ENCODE measurements at regions not wholly inside any gene's neighbourhood (a gene's known extent, or its start where the extent isn't known, plus 50 kb on each side); places are given as distances from the start of the nearest gene placed in this dataset.

DNA sequence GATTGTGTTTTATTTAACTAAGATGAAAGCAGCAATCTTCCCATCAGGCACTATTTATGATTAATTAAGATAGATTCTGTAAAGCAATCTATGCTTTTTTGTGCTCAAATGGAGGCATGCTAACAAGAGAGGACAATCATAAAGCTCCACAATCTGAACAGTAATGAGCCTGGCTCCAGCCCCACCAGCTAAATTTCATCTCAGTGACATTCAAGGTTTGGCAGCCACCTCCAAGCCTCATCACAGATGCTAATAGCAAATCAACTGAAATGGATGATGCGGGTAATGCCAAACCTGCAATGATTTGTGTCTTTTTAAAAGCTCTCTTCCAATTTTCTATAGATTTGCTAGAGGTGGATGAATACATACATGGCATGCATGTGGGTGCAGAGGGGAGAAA, 456.6 kb downstream of the TDRD15 start:
- TF ChIP-seq, protein P1, sequence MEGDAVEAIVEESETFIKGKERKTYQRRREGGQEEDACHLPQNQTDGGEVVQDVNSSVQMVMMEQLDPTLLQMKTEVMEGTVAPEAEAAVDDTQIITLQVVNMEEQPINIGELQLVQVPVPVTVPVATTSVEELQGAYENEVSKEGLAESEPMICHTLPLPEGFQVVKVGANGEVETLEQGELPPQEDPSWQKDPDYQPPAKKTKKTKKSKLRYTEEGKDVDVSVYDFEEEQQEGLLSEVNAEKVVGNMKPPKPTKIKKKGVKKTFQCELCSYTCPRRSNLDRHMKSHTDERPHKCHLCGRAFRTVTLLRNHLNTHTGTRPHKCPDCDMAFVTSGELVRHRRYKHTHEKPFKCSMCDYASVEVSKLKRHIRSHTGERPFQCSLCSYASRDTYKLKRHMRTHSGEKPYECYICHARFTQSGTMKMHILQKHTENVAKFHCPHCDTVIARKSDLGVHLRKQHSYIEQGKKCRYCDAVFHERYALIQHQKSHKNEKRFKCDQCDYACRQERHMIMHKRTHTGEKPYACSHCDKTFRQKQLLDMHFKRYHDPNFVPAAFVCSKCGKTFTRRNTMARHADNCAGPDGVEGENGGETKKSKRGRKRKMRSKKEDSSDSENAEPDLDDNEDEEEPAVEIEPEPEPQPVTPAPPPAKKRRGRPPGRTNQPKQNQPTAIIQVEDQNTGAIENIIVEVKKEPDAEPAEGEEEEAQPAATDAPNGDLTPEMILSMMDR (IDR thresholded peaks at IDR 0.05 in 2 of 3, conservative IDR thresholded peaks at IDR 0.05 in 1 of 3; ENCODE audit: borderline replicate concordance in 1 of 3, insufficient read depth in 1 of 3, low read depth in 2 of 3, low read length in 2 of 3) = no peak
- no peak for TF ChIP-seq EZH2phosphoT487 (IDR thresholded peaks at IDR 0.05; ENCODE audit: borderline replicate concordance)
- TF ChIP-seq POLR2A (IDR thresholded peaks at IDR 0.05; ENCODE audit: borderline replicate concordance, extremely low read depth, insufficient read depth, insufficient read length) = no peak
- TF ChIP-seq SIN3A (IDR thresholded peaks at IDR 0.05; ENCODE audit: low read depth) = no peak
- no peak for TF ChIP-seq ZNF274 (IDR thresholded peaks at IDR 0.05; ENCODE audit: low read depth, low read length)
- no peak for TF ChIP-seq SP1 (IDR thresholded peaks at IDR 0.05; ENCODE audit: low read depth)
- TF ChIP-seq EGR1 (IDR thresholded peaks at IDR 0.05; ENCODE audit: low read depth) = no peak
- no peak for TF ChIP-seq JUND (IDR thresholded peaks at IDR 0.05)
- TF ChIP-seq, protein P2, sequence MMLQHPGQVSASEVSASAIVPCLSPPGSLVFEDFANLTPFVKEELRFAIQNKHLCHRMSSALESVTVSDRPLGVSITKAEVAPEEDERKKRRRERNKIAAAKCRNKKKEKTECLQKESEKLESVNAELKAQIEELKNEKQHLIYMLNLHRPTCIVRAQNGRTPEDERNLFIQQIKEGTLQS (IDR thresholded peaks at IDR 0.05) = no peak
- no peak for TF ChIP-seq POLR2AphosphoS5 (IDR thresholded peaks at IDR 0.05; ENCODE audit: low read depth, low read length)
- TF ChIP-seq, protein P3, sequence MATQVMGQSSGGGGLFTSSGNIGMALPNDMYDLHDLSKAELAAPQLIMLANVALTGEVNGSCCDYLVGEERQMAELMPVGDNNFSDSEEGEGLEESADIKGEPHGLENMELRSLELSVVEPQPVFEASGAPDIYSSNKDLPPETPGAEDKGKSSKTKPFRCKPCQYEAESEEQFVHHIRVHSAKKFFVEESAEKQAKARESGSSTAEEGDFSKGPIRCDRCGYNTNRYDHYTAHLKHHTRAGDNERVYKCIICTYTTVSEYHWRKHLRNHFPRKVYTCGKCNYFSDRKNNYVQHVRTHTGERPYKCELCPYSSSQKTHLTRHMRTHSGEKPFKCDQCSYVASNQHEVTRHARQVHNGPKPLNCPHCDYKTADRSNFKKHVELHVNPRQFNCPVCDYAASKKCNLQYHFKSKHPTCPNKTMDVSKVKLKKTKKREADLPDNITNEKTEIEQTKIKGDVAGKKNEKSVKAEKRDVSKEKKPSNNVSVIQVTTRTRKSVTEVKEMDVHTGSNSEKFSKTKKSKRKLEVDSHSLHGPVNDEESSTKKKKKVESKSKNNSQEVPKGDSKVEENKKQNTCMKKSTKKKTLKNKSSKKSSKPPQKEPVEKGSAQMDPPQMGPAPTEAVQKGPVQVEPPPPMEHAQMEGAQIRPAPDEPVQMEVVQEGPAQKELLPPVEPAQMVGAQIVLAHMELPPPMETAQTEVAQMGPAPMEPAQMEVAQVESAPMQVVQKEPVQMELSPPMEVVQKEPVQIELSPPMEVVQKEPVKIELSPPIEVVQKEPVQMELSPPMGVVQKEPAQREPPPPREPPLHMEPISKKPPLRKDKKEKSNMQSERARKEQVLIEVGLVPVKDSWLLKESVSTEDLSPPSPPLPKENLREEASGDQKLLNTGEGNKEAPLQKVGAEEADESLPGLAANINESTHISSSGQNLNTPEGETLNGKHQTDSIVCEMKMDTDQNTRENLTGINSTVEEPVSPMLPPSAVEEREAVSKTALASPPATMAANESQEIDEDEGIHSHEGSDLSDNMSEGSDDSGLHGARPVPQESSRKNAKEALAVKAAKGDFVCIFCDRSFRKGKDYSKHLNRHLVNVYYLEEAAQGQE (IDR thresholded peaks at IDR 0.05; ENCODE audit: low read depth) = no peak
- TF ChIP-seq, protein P4, sequence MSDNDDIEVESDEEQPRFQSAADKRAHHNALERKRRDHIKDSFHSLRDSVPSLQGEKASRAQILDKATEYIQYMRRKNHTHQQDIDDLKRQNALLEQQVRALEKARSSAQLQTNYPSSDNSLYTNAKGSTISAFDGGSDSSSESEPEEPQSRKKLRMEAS (IDR thresholded peaks at IDR 0.05) = no peak
